ENCODE measurements at regions not wholly inside any gene's neighbourhood (a gene's known extent, or its start where the extent isn't known, plus 50 kb on each side); places are given as distances from the start of the nearest gene placed in this dataset.
"Not testable (repeated sequence)": the region's sequence is repeated elsewhere in the genome, so short reads cannot be mapped to it uniquely, and the experiment has no call there.

GRCh38 chr21:27371115-27371974, 404.5 kb upstream of the ADAMTS5 start:
- DNase-seq (ENCODE audit: low spot score), result no peak

DNA sequence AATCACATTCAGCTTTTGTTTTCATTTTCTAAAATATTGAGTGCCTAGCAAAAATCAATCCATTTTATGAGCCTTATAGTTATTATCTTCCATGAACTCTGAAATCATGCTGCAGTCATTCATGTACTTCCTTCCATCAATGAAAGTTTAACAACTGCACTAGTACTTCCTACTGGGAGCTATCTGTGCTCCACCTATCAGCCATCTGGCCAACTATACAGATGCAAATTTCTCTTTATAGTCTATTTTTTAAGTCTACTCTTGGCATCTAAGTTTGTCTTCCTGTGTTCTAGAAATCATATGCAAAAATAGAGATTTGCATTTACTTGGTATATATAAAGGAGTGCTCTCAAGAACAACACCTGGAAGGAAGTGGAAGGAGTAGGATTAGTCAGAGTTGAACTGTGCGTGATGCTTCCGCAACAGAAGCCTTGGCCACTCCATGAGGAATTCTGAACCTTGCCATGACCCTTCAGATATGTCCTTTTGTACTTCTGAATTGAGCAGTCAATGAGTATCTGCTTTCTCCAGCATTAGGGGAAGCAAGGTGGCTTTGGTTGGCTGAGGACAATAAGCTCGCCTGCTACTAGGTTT, 403.2 kb upstream of the ADAMTS5 start:
- DNase-seq (ENCODE audit: low spot score), result no peak

GRCh38 chr21:27369234-27369633, 402.3 kb upstream of the ADAMTS5 start:
- DNase-seq (ENCODE audit: low spot score), result no peak

GRCh38 chr21:27366646-27367235, 399.9 kb upstream of the ADAMTS5 start:
- no peak for DNase-seq (ENCODE audit: low spot score)

DNA sequence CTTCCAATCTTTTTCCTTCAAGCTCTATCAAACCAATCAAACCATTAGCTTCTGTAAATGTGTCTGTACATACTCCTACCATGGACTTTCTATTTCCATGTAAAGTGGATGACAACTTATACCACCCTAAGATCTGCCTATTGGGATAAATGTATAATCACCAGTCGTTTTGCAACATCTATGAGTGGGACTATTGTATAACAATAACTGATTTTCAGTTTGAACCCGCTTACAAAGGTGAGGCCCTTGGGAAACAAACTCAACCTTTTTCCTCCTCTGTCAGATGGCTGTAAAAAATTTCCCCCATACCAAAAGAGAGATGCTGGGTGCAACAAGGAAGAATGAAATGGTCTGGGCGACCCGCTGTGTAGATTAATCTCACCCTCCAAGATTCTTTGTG, 399.1 kb upstream of the ADAMTS5 start:
- DNase-seq (ENCODE audit: low spot score), result no peak

GRCh38 chr21:27365394-27365793, 398.5 kb upstream of the ADAMTS5 start:
- DNase-seq (ENCODE audit: low spot score), result no peak

DNA sequence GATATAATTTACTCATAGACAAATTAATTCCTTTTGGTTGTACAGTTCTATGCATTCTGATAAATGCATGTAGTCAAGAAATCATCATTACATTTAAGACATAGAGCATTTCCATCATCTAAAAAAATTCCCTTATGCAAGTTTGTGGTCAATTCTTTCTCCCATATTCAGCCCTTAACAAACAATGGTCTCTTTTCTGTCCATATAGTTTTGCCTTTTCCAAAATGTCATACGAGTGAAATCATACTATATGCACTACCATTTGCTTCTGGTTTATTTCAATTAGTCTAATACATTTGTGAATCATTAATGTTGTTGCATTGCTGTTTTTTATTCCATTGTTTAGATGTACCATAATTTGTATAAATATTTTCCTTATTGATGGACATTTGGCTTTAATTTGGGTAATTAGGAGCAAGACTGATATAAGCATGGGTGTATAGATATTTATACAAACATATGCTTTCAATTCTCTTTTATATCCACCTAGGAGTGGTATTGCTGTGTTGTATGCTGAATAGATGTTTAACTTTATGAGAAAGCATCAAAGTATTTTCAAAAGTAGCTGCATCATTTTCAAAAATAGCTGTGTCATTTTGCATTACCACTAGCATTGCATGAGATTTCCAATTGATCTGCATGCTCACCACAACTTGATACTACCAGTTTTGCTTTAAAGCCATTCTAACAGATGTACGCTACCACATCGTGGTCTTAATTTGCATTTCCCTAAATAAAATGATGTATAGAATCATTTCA, 397.0 kb upstream of the ADAMTS5 start:
- DNase-seq (ENCODE audit: low spot score), result no peak

GRCh38 chr21:27362249-27362648, 395.4 kb upstream of the ADAMTS5 start:
- DNase-seq (ENCODE audit: low spot score), result no peak

- no peak for DNase-seq (ENCODE audit: low spot score)
These were observed 392.3 kb upstream of the ADAMTS5 start for GRCh38 chr21:27359141-27359540.

DNA sequence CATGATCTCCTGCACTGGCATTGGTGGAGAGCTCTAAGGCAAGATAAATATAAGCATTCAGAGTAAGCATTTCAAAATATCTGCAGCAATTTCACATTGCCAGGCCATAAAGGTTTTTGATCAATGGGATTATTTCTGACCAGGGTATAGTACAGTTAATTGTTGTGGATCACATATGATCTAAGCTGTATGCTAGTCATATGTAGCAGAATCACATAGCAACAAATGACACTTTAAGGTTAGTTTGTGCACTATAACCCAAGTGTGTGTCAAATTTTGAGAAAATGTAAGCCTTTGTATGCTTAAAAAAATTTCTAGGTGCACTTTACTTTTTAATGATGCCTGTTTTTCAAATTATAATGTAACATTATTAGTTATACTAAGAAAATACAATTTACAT, 386.0 kb upstream of the ADAMTS5 start:
- DNase-seq (ENCODE audit: low spot score), result no peak

- DNase-seq (ENCODE audit: low spot score), result no peak
These were observed 379.2 kb upstream of the ADAMTS5 start for GRCh38 chr21:27346041-27346448.

DNA sequence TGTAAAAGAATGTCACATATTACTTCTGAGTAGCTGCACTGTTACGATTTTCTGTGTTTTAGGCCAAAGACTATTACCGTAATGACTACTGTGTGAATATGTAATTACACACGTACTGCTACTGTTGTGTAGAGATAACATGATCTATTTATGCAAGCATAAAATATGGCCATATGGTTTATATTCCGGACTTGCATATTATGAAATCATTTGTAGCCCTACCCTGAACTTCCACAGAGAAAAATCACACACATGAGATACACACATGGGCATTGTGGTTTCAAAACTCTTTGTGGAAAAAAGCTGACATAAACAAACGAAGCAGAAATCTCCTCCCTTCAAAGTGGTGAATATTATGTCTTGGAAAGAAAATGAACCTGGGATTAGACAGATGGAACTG, 373.0 kb upstream of the ADAMTS5 start:
- no peak for DNase-seq (ENCODE audit: low spot score)

GRCh38 chr21:27338007-27338406, 371.1 kb upstream of the ADAMTS5 start:
- not testable (repeated sequence) for DNase-seq (ENCODE audit: low spot score)

GRCh38 chr21:27333096-27333495, 366.2 kb upstream of the ADAMTS5 start:
- no peak for DNase-seq (ENCODE audit: low spot score)

- DNase-seq (ENCODE audit: low spot score), result no peak
These were observed 362.5 kb upstream of the ADAMTS5 start for GRCh38 chr21:27329255-27329851.

DNA sequence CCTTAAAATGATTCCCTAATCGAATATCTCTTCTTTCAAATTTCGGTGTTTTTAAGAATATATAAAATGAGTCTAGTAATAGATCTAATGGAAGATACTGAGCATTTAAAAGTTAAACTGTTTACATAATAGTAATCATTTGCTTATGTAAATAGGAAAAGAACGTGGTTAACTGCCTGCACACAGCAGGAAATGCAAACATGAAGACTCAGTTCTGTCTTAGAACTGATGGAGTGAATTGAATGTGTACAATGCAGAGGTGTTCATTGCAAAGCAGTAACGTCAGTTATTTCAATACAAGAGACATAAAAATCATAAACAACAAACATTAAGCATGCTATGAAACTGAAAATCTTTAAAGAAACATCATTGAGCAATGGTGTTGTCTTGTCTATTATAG, 359.4 kb upstream of the ADAMTS5 start:
- no peak for DNase-seq (ENCODE audit: low spot score)

DNA sequence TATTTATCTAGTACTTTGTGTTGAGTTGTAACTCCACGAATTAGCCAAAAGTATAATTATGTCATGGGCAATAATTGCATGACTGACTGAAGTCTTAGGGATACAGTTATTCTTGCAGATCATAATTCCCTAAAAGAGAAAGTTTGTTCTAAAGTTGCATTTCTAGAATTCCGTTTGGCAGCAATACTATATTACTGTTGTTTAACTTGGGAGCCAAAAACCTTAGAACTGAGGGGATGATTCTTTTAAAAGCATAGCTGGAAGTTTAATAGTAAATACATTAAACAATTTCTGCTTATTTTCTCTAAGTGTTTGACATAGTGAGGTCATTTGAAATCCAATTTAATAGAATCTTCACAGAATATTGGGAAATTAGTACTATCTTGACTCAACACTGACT, 356.4 kb upstream of the ADAMTS5 start:
- DNase-seq (ENCODE audit: low spot score), result no peak

DNA sequence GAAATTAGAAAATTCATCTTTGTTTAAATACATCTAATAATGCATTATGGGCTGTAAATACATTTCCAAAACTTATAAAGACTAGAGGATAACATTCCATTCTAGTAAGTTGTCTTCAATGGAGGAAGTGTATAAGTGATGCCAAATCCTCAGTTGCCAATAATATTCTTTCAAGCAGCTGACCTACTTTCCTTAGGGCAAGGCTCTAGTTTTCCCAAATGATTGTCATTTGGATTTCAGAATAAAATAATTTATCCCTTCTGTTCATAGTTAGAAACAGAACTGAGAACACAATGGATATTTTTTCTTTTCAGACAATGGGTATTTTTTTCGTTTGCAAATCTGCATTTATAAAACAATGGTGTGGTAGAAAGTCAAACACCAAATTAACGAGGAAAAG, 354.9 kb upstream of the ADAMTS5 start:
- DNase-seq (ENCODE audit: low spot score), result no peak

DNA sequence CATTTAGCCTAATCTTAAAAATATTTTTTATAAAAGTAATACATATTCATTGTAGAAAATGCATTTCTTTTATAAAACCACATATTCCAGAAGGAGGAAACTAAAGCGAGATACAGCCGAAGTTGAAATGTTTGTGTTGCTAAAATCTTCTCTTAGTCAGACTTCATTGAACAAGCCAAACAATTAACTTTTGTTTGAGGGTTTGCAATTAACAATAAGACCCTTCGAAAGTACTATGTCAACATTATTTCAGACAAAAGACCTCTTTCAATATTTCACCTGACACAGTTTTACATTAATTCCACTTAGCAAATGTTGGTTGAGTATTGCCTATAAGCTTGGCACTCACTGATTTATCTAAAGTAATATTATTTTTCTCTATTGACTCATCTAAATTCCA, 354.0 kb upstream of the ADAMTS5 start:
- no peak for DNase-seq (ENCODE audit: low spot score)

DNA sequence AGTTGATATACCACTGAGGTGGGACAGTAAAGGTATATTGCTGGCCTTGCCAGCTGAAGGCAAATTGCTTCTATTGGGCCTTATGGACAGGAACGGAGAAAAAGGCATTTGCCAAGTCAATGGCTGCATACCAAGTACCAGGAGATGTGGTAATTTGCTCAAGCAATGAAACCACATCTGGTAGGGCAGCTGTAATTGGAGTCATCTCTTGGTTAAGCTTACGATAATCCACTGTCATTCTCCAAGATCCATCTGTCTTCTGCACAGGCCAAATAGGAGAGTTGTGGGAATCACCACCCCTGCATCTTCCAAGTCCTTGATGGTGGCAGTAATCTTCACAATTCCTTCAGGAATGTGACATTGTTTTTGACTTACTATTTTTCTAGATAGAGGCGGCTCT, 350.7 kb upstream of the ADAMTS5 start:
- DNase-seq (ENCODE audit: low spot score), result not testable (repeated sequence)

DNA sequence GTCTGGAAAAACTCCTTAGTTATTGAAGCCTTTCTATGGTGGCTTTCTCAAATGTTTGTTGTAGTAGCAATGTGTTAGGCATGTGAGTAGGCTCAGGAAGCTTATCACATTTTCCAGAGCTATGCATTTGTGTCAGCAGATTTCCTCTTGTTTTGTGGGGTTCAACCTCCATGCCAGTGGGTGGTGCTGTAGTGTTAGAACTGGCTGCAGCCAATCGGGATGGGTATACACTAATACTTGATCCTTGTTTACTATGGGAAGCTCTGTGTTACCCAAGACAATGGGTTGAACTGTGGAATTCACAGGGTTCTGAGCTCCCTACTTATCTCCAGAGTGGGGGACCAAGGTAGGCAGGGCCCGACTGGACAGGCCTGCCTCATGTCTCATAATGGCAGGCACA, 348.5 kb upstream of the ADAMTS5 start:
- DNase-seq (ENCODE audit: low spot score), result no peak

DNA sequence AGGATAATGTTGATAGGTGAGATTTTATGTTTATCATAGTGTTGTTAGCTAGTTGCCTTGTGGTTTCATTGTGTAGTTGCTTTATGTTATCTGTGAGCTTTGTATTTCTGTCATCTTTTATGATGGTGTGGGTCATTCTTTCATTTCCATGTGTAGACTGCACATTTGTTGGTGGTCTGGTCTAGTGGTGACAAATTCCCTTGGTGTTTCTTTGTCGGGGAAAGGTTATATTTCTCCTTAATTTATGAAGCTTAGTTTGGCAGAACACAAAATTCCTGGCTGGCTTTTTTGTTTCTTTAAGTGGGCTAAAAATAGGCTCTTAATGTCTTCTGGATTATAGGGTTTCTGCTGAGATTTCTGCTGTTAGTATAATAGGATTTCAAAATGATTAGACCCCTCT, 347.2 kb upstream of the ADAMTS5 start:
- no peak for DNase-seq (ENCODE audit: low spot score)
